ENCODE measurements at regions not wholly inside any gene's neighbourhood (a gene's known extent, or its start where the extent isn't known, plus 50 kb on each side); places are given as distances from the start of the nearest gene placed in this dataset.

DNA sequence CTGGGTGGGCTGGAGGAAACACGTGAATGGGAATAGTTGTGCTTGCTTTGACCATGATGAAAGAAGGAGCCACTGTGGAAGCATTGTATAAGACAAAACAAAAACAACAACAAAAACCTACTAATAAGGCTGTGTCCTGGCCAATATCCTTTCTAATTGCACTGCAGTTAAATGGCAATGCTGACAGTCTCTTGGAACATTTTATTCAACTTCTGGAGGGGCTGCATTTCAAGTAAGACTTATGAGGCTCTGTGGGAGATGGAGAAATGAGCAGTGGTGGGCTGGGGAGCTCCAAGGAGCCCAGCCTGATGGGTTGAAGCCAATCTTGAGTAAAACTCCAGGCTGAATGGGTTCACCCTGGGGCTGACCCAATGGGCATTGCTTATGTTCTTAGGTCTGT is 99.8 kb upstream of the ROPN1 start:
- in situ Hi-C loops (cut with MboI; ENCODE audit: low sequenced_read_pairs), result no loop called here

DNA sequence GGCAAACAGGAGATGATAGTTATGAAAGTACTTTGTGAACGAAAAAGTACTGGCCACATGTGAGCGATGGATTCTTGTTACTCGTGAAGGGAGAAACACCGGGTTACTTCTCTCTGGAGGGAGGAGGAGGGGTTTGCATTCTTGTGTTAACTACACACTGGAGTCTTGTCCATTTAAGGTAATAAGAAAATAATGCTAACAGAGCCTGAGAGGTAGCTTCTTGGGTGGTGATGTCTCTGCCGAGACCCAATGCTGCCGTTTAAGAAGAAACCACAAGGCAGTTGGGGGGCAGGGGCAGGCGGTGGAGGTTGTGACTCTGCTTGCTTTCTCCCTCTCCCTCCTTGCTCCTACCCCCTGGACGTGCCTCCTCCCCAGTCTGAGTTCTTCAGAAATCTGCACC is 100.9 kb upstream of the ROPN1 start:
- in situ Hi-C loops (cut with MboI; ENCODE audit: low sequenced_read_pairs), result no loop called here

DNA sequence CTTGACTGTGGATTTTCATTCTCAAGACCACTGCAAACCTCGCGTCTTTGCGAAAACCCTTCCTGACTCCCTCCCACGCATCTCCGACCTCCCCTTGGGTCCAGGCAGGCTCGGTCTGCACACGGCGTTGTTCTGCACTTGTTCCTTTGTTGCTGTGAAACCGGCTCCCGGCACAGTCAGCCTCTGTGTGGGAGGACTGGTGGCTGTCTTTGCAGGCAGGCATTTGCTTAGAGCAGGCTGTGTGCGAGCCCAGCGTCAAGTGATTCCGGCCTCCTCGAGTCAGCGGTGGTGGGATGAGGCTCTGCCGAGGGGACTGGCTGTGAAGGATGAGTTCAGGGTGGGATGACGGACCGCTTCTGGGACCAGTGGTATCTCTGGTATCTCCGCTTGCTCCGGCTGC is 102.6 kb upstream of the ROPN1 start:
- in situ Hi-C loops (cut with MboI; ENCODE audit: low sequenced_read_pairs), result no loop called here

DNA sequence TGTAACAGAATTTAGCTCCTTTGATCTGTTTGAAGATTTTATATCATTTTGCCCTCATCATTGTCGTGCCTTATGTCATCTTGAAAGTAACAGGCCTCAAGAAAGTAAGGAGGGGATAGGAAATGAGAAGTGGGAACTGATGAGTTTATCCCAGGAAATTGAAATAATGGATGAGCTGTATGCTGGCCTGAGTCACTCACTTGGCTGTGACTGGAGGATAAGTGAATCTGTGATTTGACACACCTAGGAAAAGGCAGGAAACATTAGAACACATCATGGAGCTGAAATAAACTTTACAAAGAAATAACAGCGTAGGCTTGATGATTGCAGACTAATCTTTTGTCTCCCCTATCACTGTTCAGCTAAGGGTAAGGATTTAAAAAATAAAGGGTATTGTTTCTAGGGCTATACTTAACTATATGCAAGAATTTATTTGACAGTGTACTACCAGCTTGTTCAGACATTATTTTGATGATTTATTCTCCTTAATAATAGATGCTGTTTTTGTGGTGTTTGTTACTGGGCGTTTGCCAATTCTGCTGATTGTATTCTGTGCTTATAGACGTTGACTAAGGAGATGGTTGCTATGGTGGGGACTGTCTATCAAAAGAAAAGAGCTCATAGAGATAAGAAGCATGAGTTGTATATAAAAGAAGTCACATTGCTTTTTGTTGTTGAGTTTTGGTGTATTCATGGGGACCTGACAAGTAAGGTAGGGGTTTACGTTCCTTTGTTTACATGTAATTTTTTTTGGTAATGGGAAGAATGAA is 105.6 kb upstream of the ROPN1 start:
- in situ Hi-C loops (cut with MboI; ENCODE audit: low sequenced_read_pairs), result no loop called here

DNA sequence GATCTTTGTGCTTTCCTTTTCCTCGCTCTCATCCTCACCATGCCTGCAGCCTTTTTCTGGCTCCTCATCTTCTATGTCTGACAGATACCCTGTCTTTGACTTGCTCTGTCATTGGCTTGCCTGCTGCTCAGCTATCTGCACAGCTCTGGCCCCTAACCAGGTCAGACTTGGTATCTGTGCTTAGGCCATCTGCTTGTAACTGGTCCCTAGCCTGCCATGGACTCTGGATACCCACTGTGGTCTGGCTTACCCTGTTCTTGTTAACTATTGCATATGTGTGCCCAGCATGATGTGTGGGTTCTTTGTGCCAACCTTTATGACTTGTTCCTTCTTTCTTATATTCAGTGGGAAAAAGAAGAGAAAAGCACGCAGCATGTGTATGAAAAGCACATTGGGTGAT is 109.7 kb upstream of the ROPN1 start:
- in situ Hi-C loops (cut with MboI; ENCODE audit: low sequenced_read_pairs), result no loop called here

DNA sequence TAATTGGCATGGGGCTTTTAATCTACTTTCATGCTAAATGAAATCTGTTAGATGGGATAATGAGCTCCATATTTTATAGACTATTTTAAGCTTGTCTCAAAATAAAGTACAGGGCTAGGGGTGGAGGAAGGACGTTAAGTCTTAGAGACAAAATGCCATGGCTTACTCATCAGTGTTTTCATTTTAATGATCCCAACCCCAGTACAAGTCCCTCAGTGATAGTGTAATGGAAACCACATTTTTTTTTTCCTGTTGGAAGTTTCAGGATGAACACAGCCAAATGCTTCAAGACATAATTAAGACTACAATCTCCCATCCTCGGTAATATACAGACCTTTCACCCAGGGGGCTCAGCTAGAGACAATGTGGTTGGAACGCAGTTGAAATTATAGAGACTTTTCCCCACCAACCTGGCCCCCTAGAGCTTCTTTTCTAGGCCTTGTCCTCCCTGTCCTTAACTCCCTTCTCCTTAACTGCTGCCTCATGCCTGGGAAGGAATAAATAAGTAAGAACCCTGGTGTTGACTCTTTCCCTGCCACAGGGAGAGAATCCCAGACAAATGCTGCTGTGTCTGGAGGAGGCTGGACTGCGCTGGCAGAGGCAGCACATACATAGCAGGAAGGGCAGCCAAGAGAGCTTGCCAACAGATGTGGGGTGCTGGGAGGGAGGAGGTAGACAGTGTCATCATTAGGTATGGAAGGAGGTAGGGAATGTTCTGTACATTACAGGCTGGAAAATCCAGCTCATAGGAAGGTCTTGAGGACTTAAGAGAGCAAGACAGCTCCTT is 115.4 kb upstream of the ROPN1 start:
- in situ Hi-C loops (cut with MboI; ENCODE audit: low sequenced_read_pairs), result no loop called here

DNA sequence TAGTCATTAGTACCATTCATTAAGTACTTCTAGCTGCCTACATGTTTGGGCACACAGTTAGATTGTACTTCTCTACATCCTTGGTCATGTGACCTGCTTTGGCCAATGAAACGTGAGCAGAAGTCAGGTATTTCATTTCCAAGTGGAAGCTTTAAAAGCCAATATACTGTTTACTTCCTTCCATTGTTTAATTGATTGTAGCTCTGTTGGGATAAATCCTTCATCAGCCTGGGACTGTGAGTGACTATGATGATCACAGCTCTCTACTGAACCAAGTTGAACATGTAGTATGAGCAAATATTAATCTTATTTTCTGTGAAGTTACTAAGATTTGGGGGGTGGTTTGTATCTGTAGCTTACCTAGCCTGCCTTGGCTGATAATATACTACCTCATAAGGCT is 116.5 kb upstream of the ROPN1 start:
- in situ Hi-C loops (cut with MboI; ENCODE audit: low sequenced_read_pairs), result no loop called here

DNA sequence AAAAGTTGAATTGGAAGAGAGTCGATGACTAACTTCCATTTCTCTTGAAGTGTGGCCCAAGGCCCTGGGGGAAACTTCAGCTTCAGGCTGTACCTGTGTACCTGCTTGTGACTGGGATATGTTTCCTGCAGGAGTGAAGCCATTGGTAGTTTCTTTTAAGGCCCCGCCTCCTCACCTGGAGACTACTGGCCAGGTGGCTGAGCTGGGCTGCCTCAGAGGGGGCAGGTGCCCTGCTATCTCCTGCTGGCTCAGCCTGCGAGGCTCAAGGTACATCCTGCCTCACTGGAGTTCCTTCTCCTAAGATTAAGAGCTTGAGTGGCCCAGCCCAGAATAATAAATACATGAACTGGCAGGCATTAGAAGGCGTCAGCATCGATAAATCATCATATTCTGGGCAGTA is 121.6 kb upstream of the ROPN1 start:
- in situ Hi-C loops (cut with MboI; ENCODE audit: low sequenced_read_pairs), result no loop called here

DNA sequence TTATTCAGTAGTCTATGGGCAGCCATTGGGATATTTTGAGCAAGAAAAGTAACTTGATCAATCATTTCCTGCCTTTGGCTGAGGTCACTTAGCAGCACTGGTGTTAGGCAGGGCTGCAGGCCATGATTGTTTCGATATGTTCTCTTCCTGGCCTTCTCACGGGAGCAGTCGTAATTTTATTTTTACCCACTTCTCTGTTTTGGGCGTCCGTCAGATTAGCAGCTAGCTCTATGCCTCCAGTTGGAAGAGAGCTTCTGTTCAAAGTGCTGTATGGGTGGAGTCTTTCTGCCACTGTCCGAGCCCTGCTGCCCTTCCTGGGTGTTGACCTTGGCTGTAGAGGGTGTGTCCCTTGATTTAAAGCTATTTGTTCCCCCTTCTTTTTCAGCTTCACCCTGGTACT is 123.4 kb upstream of the ROPN1 start:
- in situ Hi-C loops (cut with MboI; ENCODE audit: low sequenced_read_pairs), result no loop called here

DNA sequence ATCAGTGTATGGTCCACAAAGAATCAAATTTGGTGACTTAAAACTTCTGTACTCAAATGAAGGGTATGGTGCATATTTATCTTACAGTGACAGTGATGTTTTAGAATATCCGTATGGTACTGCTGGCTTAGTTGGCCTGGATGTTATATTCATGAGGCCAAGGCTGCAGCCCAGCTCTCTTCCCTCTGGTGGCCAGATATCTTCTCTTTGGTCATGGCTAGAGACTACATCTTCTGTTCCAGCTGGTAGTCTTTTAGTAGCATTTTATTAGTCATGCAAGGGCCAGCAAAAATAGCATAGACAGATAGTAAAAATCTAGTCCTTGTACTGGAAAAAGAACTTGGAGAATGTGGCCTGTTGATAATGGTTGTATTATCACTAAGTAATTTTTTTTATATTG is 124.0 kb upstream of the ROPN1 start:
- in situ Hi-C loops (cut with MboI; ENCODE audit: low sequenced_read_pairs), result no loop called here

DNA sequence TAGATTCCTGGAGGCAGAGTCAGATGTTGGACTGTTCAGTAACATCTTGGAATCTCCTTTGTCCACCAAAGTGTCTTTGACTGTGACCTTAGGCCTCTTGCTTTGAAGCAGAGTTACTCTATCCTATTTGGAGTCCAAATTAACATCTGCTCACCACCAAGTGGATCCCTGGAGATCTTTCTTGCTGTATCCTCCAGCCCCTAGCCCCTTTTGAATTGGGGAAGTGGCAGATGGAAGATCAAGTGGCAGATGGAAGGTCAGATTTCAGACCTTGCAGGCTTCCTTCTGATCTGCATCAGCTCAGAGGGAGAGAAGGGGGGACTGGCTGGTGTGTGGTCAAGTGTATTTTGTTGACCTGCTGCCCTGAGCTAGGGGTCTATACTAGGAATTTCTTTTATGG is 125.0 kb upstream of the ROPN1 start:
- in situ Hi-C loops (cut with MboI; ENCODE audit: low sequenced_read_pairs), result no loop called here

DNA sequence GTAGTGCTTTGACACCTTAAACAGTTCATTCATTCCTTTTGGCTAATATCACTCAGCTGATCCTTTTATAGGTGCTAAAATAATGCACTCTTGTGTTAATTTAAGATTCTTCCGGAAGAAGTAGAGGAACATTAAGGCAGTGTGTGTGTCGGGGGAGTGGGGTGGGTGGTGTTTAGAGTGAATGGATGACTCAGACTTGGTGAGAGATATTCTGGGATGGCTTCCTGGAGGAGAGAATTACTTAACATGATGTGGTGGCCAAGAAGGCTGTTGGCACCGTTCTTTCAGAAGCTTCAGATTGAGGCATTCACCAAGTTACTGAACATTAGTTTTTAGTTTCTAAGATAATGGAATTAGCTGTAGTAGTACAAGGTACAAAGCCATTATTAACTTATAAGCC is 125.6 kb upstream of the ROPN1 start:
- in situ Hi-C loops (cut with MboI; ENCODE audit: low sequenced_read_pairs), result no loop called here

DNA sequence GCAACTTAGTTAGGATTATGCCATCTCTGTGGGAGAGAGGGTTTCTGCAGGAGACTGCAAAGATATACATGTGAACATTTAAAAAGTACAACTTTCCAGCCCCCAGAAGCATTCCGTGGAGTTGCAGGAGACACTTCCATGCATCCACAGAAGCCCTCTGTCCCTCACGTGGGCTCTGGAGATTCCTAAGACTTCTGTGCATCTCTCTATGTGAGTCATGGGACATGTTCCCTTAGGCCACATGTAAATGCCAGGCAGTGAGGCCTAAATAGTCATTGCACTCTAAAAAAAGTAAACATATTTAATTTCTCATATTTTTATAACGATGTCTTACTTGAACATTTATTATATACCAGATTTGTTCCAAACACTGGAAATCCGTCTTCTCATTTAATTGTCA is 126.5 kb upstream of the ROPN1 start:
- in situ Hi-C loops (cut with MboI; ENCODE audit: low sequenced_read_pairs), result no loop called here

DNA sequence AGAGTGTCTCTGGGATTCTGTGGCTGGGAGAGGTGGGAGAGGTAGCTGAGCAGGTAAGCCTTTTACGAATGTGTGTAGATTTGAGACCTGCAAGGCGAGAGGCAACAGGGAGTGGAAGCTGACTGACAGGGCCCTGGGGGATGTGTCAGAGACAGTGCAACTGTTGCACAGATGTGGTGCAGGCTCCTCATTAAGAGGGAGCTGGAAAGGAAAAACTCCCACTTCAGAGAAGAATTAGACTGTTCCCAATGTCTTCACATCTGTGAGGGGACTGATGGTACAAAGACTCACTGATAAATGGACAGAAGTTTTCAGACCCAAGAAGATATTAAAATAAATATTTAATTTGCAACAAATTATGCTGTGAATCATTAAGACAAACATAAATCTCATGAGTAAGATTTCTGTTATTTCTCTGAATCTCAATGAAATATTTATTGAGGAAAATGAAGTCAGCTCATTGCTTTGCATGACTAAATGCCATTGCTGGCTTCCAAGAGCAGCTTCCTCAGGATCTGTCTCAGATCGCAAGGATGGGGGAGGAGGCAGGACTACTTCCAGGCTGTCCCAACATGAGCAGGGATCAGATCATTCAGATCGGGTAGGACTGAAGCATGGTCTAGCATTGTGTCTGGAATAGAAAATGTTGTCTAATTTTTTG is 127.3 kb upstream of the ROPN1 start:
- in situ Hi-C loops (cut with MboI; ENCODE audit: low sequenced_read_pairs), result no loop called here

DNA sequence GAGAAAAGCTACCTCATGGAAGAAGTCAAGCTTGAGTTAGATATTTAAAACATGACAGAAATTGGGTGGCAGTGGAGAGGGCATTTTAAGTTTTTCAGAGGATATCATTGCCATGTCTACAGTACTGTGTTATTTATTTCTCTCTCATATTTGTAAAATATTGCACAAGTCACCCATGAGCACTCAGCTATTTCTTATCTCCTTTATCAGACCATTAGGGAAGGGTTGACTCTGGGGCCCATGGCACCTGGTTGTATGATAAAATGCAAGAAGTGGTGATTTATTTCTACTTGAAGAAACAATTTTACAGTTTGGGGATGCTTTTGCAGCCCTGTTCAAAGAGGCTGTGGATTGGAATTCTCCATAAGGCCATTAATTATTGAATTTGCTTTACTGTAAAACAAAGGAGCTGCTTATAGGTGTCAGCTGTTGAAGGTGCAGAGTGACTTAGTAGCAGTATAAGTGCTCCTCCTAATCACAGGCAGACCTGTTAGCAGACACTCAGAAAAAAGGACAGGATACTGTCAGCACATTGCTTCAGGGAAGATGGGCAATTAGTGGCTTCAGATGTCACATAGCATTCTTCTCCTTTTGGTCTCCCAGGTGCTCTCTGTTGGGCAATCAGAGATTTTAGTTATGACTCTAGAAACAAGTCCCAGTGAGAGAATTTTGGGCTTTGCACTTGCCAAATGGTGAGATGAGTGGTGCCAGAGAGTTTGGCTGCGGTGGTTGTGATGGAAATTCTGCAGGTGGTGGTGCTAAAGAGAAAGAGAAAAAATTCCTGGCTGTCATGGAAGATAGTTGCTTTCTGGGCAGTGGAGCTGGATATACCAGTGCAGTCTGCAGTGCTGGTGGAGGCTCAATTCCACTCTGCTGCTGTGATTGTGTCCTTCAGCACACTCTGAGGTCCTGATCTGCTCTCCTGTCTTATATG is 129.7 kb upstream of the ROPN1 start:
- in situ Hi-C loops (cut with MboI; ENCODE audit: low sequenced_read_pairs), result no loop called here

DNA sequence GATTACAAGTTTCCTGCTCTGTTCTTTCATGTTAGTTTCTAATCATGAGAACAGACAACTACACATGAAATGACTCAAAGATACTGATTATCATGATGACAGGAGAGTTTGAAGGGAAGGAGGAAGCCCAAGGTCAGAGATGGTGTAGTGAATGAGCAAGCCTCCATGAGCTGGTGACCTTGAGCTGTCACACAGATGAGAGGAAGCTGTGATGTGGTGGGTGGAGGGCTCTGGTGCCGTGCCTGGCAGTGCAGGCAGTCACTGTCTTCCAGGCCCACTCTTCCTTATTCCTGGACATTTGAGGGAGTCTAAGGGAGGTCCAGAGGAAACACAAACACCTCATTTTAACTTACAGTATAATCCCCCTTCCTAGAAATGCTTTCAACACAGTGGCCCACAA is 133.4 kb upstream of the ROPN1 start:
- in situ Hi-C loops (cut with MboI; ENCODE audit: low sequenced_read_pairs), result no loop called here

DNA sequence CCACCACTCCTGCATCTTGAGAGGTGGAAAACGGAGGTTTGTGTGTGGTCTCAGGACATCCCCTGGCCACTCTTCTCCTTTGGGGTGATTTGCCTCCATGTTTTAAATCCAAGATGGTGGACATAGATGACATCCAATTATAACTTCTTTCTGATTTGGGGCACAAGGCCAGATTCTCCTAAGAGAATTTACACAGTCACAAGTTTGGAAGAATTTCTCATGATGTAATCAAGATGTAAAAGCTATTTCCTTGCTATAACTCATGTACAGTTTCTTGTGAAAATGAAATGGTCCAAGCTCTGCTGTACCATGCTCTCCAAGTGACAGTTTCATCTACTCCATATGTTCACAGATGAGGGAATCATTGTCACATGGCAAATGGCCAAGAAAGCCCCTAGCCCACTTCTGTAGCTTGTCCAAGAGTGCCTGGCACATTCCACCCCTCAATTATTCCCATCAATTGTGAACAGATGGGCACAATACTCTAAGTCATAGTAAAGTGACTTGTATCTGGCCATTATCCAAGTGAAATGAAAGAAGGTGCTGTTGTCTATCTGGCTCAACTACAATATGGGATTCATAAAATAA is 134.6 kb upstream of the ROPN1 start:
- in situ Hi-C loops (cut with MboI; ENCODE audit: low sequenced_read_pairs), result no loop called here

DNA sequence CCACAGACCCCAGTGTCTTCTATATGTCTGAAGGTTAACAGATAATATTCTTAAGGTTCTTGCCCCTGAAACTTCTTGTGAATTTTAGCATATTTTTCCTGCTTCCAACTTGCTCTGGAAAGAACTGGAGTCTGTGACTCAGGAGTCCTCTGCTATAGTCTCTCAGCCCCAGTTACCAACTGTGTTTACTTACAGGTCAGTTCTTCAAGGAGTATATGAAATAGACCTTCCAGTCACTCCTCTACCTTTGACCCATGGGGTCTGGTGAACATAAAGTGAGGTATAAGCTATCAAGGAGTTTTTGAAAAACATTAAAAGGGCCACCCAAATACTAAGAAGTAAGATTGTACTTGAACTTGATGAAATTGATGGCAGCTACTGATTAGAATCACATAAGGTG is 139.2 kb upstream of the ROPN1 start:
- in situ Hi-C loops (cut with MboI; ENCODE audit: low sequenced_read_pairs), result no loop called here

DNA sequence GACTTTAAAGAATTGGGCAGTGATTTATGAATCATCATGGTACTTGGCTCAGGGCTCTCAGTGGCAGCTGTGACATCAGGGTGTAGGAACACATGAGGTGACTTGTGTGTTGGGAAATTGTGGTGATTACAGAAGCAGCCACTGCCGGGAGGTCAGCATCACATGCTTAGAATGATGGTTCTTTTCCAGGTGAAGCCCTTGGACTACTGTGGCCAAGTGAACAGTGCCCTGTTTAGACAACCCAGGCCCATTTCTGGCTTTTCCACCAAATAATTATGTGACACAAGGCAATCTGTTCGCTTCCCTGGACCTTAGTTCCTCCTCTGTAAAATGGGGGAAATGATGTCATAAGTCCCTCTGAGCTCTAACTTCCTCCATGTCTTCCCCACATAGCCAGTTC is 139.7 kb upstream of the ROPN1 start:
- in situ Hi-C loops (cut with MboI; ENCODE audit: low sequenced_read_pairs), result no loop called here

DNA sequence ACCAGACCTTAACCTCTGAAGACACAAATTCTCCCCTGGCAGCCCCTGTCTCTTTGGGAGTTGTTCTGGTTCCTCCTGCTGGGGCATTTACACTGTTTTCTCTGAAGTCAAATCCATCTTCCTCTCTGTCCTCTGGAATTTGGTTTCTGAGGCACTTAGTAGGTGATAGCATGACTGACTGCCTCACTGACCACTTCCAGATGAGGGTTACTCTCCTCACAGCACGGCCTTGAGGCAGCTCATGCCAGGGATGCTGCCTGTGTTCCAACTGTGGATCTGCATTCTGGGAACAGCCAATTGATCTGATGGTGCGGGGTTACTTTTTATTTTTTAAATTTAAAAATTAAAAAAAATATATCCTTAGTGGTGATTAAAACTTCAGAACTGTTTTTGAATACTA is 140.9 kb upstream of the ROPN1 start:
- in situ Hi-C loops (cut with MboI; ENCODE audit: low sequenced_read_pairs), result no loop called here
